Occipital lobe (tissue), 1 donor: ENCODE measurements at regions not wholly inside any gene's neighbourhood (a gene's known extent, or its start where the extent isn't known, plus 50 kb on each side); places are given as distances from the start of the nearest gene placed in this dataset.

ENCODE experiments used
- DNase-seq: peaks from one replicate; lab custom pipeline; 2025; lab: John Stamatoyannopoulos, UW

DNA sequence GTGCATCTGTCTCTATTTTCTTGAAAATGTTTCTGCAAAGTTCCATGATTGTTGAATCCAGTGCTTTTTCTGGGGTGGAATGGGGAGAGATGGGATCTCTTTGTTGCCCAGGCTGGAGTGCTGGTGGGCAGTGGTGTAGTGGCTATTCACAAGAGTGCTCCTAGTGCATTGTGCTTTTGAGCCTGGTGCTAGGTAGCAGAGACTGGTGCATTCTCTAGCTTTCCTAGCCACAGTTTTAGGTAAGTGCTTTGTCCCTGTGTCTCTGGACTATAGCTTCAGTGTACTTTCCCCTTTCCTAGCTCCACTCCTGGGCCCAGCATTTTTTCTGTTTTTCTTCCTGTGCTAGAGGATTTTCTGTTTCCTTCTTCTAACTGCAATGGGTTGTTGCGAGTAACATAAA lies 825.6 kb downstream of the SLITRK6 start:
- no peak for DNase-seq

DNA sequence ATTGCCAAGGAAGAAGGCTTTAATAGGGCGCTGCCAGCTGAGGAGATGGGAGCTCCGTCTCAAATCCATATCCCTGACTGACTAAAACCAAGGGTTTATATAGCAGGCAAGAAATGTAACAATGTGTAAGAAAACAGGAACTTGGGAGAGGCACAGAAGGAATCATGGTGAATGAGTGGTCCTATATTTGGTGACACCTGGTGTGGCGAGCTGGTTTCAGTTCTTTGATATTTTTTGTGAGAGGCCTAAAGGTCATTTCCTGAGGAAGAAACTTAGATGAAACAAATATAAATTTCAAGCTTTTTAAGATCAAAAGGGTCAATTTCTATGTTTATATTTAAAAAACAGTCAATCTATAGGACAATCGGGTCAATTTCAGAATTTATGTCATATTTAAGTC lies 826.3 kb downstream of the SLITRK6 start:
- DNase-seq, result no peak

DNA sequence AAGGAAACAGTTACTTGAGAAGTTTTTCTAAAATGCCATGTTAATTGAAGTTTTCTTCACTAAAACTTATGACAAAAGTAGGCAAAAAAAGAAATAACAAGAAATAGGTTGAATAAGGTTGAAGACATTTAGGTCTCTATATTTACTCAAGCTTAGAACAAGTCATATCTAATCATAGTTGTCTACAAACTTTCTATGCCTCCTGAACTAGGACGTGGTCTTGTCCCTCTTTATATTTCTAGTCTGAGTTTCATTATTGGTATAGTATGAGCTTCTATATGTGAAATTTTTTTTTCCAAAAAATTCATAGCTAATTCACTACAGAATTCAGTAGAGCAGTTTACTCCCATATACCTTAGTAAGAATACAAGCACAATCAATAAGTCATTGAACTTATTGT lies 836.4 kb downstream of the SLITRK6 start:
- no peak for DNase-seq

DNA sequence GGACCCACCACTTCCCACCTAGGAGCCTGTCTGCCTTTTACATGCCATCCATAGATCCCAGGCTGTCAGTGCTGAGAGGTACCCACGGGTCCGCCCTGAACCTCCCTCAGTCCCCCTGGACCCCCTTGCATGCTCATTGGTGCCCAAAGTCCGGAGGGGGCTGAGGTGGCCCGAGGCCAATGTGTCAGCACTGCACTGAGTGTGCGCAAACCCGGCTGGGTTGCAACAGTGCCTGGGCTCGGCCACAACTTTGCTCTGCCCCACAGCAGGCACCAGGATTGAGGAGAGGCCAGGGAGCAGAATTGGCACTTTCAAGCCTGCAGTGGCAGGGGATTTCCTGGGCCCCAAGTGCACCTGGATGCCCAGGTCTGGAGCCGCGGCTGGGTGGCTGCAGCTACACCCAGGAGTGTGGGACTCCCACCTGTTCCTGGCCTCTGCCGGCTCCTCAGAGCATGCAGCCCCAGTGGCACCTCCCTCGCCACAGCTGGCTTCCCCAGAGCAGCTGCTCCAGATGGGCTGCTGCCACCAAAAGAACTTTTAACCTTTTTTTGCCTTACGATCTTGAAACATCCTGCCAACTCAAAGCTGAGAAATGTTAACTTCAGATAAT lies 837.0 kb downstream of the SLITRK6 start:
- DNase-seq, result no peak

DNA sequence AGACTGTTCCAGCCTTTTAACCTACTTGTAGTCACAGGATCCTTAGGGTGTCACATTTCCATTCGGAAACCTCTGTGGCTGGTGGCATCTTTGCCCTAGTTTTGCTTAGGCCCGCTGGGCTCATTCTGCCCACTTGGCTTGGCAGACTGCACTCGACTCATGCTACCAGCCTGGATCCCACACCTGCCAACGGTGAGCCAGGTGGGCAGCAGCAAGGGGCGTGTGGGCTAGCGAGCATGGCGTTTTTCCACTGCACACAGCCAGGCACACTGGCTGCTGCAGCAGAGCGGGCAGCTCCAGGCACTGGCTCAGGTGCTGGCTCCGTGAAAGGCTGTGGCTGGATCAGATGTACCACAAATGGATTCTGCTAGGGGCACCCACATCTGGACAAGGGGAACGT lies 838.2 kb downstream of the SLITRK6 start:
- no peak for DNase-seq

DNA sequence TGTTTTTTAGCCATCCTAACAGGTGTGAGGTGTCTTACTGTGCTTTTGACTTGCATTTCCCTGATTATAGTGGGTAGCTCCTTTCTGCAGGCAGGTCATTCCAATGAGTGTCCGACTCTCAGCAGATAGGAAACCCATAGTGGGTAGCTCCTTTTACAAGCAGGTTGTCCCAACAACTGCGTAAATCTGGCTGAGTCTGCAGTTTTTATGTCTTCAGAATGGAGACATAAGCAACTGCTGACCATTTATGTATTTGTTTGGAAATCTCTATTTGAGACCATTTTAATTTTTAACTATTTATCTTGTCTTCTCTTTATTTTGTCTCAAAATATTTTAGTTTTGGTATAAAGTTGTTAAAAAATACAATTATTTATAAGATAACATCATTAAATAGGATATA lies 839.4 kb downstream of the SLITRK6 start:
- no peak for DNase-seq

DNA sequence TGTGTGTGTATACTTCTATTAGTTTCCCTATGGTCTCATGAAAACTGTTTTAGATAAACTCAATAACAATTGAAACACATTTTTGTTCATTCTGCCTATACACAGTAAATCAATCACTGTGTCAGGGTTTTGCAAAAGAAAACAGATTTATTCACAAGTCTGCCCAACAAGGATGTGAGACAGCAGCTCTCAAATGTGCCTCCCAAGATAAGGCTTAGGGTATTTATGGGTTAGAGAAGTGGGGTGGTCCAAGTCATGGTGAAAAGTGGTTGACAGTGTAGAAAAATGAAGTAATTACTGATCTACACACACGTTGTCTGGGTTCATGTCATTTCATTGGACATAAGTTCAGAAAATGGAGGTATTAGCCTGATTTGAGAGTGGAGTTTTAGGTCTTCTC lies 844.6 kb downstream of the SLITRK6 start:
- DNase-seq, result no peak

DNA sequence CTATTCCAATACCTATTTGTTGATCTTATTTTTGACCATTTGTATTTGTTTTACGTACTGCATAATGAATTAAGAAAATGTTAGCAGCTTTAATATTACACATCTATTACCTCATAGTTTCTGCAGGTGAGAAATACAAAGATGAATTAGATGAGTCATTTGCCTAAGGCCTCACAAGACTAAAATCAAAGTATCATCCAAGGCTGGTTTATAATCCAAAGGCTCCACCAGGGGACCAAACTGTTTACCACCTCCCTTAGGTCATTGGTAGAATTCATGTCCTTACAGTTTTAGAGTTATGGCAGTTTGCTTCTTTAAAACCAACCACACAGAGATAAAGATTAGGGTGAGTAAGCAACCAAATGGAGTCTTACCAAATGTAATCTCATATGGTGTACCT lies 848.1 kb downstream of the SLITRK6 start:
- no peak for DNase-seq

DNA sequence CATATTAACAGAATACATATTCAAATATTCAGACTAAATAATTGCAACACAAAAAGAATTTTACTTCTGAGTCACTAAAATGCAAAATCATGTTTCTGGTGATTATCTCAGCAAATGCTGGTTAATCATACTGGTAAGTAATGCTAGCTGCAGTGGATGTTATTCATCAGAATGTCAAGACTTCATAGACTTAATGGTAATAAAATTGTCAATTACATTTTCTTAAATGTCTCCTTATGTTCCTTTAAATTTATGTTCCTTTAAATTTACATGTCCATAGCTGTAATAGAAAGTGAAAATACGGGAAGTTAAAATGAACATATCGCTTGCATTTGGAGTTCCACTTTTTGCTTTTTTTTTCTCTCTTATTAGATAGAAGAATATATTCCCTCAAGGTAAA lies 853.0 kb downstream of the SLITRK6 start:
- no peak for DNase-seq

DNA sequence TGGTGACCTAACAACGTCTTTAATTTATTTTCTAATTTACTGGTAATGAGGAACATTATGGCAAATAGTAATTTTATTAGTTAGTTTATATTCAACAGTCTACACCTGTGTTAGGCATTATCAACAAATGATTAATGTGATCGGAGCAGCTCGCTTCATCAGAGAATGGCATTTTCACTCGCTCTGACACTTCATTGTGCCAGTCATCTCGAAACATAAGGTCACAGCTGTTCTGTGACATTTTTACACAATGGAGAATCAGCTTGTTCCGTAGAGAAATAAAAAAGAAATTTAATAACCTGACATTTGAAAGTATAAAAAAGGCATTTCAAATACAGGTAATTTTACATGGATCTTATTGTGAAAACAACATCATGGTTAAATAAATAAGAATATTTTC lies 858.4 kb downstream of the SLITRK6 start:
- DNase-seq, result no peak

DNA sequence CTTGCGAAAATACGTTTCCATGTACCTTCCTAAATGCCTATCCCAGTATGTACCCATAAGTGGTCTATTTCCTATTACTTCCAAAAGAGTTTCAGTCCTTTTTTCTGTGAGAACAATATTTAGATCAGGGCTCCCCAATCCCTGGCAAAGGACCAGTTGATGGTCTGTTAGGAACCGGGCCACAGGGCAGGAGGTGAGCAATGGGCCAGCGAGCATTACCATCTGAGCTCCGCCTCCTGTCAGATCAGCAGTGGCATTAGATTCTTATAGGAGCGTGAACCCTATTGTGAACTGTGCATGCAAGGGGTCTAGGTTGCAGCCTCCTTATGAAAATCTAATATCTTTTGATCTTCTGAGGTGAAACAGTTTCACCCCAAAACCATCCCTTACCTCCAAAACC lies 859.1 kb downstream of the SLITRK6 start:
- no peak for DNase-seq

DNA sequence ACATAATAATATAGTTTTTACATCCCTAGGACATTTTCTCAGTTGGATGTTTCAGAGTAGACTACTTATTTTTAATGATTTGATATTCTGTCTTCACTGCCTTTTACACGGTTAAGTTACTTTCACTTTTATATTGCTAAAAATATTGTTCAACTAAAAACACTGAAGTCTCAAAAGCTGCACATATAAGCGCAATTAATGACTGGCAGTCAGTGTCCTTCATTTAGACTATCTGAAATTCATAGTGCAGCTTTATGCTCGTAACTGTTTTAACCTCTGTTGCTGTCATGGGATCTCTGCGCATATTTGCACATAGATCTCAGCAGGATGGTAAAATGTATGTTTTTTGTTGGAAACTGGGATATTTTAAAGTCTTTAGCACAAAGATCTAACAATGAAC lies 864.3 kb downstream of the SLITRK6 start:
- DNase-seq, result no peak

DNA sequence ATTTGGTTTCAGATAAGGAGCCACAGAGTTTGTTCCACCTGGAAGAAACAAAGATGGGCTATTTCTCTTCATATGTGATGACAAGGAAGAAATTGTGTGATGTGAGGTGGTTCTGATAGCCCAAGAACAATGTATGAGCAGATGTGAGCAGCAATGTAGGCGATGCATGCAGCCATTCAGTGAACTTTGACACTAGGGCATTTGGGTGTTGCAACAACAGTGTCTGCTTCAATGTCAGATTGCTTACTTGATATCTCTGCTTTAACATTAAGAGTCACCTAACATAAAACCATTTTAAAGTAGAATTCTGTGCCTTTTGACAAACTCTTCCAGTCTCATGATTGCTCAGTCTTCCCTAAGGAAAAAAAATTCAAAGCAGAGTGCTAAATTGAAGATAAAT lies 865.4 kb downstream of the SLITRK6 start:
- no peak for DNase-seq

DNA sequence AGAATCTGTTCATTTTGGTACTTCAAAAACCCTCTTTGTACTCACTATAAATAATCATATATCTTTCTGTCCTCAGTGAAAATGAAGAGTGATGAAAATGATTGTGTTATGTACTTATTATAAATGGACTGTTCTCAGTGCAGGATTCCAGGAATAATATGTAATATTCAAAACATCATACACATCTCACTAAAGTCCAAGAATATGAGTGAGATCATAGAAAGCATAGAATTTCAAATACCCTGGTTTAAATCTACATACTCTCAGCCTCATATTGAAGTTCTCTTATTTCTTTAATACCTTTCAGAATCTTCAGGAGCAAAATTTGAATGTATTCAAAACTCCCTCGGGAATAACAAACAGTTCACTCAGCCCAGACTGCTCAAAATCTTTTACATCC lies 868.0 kb downstream of the SLITRK6 start:
- no peak for DNase-seq

DNA sequence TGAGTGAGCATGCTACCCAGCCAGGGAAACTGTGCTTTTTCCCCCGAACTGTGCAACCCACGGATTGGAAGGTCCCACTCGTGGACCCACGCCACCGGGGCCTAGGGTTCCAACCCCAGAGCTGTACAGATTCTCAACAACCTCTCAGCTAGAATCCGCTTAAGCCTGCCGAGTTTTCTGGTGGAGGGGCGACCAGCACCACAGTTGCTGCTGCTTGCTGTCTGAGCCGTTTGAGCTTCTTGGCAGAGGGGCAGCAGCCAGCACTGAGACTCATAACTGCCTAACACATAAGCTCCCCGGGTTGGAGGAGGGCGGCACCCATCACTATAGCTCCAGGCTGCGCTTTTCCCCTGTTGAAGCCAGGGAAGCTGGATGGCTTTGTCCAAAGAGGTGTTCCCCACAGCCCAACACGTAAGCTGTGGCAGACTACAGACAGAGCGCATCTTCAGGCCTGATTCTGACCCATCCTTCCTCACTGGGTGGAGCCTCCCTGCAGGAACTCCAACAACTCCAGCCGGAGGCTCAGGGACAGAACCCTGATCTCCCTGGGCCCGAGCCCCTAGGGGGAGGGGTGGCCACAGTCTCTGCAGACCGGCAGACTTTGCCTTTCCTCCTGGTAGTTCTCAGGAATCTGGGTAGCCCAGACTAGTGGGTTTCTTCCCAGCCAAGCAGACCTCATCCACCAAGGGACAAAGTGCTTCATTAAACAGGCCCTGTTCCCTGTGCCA lies 871.6 kb downstream of the SLITRK6 start:
- no peak for DNase-seq

DNA sequence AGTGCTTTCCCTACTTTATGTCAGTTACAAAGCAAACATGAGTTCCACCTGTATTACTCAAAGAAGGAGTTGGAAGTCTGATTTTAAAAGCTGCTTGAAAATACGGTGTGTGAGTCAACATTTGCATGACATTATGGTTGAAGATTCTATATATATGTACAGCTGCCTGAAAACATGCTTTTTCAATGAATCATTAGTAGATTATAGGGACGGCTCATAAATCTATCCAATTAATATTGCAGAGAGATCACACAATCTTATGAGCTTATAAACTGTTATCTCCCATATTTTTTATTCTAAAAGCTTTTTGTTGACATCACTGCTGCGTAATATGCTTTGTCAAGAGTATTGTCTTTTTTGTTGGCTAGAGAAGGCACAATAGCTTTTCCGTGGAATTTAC lies 873.8 kb downstream of the SLITRK6 start:
- DNase-seq, result no peak

DNA sequence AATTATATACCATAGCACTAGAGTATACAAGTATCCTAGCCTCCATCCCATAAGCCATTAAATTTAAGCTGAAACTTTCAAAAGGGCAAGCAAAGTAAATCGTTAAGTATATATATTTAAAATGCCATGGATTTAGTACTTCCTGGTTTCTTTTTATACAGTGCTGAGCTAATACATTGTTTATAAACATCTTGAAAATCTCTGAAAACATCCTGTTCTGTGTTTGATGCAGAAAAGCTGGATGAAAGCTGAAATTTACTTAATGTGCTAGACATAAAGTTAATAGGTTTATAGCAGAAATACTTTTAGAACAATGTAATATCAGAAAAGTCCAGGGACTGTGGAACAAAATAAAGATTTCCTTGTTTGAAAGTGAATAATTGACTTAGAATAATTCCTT lies 875.4 kb downstream of the SLITRK6 start:
- no peak for DNase-seq

DNA sequence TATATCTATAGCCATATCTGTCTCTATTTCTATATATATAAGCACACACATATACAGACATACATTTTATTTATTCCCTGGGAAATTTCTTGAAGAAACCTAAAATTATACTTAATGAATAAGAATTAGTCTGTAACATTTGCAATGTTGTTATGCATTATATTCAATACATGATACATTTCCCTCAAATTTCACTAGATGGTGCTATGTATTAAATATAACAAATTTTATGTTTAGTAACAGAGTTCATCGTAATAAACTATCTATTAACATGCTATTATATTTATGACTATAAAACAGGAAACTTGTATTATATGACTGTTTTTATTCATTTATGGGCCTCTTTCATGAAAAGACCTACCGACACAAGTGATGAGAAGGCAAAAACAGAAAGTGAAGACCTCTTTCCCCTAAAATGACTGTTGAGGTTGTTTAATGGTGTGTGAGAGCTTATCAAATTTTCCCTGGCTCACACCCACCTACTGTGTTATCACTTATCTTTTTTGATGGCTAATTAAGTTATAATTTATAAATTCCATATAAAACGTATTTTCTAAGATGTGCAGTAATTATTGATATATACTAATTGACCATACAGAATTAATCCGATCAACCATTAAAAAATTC lies 881.9 kb downstream of the SLITRK6 start:
- DNase-seq, result no peak

DNA sequence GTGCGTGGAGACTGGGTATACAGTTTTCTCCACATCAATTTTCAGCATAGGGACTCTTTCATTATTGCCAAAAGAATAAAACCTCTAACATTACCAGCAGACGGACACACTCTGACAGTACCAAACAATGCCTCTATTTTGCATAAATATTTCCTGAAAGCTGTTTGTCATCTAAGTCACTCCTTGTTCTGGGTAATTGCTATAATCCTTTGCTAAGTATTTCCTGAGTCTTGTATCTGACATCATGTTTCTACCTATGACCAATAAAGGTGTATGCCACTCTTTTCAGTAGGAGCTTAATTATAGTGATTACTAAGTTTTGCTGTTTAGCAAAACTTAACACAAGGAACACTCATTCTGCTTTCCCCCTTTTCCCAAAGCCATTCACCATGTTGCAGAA lies 886.5 kb downstream of the SLITRK6 start:
- no peak for DNase-seq

DNA sequence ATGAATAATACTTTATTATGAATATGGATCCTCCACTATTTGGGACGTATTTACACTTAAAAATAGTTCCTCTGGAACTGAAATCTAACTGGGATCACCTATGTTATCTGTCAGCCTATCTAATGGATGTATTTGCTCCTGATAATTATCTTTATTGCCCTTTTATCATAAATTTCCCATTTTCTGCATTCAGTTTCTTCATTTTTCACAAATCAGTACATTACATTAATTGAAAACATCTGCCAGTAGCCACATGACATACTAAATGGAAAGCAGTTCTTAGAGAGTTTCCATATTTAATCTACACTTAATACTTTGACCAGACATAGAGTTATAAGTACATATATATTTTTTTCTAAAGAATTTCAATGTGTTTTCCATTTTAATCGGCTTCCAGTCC lies 888.8 kb downstream of the SLITRK6 start:
- DNase-seq, result no peak

DNA sequence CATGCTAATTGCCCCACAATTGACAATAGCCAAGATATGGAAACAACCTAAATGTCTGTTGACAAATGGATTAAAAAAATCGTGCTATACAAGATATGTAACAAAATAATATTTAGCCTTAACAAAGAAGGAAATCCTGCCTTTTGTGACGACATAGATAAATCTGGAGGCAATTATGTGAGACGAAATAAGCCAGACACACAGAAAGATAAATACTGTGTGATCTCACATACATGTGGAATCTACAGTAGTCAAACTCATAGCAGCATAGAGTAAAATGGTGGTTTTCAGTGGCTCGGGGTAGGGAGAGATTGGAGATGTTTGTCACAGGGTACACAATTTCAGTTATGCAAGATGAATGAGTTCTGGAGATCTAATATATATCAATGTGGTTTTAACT lies 895.8 kb downstream of the SLITRK6 start:
- DNase-seq, result no peak

DNA sequence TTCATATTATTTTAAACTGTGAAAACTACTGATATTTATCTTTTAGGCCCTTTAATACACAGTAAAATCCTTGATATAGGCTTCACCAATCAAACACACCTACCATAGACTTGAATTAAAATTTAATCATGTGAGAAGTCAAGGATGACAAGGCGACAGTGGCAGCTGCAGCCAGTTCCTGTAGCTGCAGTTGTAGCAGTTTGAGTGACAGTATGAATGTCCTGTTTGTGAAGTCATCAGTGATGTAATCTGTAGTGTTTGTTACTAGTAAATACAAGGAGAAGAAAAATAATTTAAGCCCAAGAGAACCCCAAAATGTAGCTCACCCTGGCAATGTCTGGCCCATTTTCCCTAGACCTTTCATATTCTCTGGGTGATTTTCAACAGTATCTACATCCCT lies 897.0 kb downstream of the SLITRK6 start:
- DNase-seq, result no peak

DNA sequence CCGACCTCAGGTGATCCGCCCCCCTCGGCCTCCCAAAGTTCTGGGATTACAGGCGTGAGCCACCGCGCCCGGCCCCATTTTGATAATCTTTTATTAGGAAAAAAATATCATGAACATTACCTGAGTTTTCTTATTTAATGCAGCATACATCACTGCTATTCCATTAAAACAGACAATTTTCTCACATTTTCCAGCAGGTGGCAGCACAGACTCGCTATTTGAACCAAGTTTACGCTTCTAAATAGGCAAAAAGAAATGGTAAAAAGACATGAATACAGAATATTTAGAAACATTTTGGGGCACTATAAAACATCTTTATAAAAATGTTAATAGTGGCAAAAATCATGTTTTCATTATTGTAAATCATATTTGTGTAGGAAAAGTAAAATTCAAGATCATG lies 903.1 kb downstream of the SLITRK6 start:
- DNase-seq, result no peak
